GM19324 (cell line): ENCODE measurements at regions not wholly inside any gene's neighbourhood (a gene's known extent, or its start where the extent isn't known, plus 50 kb on each side); places are given as distances from the start of the nearest gene placed in this dataset.
"Not testable (repeated sequence)": the region's sequence is repeated elsewhere in the genome, so short reads cannot be mapped to it uniquely, and the experiment has no call there.

Experiments used
- ATAC-seq: cut with Tn5 transposase; IDR thresholded peaks from one replicate; pipeline ENCODE4 v1.9.1; 2021; ENCODE audit warnings: mild to moderate bottlenecking, moderate library complexity; ENCODE audit not compliant: unreplicated experiment, low FRiP score

- ATAC-seq = no peak
These were observed 258.4 kb upstream of the CCNH start for GRCh38 chr5:87671146-87671545.

GRCh38 chr5:87665166-87665565 lies 252.4 kb upstream of the CCNH start:
- ATAC-seq = no peak

- ATAC-seq = no peak
These were observed 249.2 kb upstream of the CCNH start for GRCh38 chr5:87661784-87662566.

GRCh38 chr5:87653242-87653641 lies 240.5 kb upstream of the CCNH start:
- no peak for ATAC-seq

GRCh38 chr5:87650284-87650683 lies 237.6 kb upstream of the CCNH start:
- no peak for ATAC-seq

GRCh38 chr5:87649455-87649854 lies 236.7 kb upstream of the CCNH start:
- no peak for ATAC-seq

GRCh38 chr5:87645224-87645623 lies 232.5 kb upstream of the CCNH start:
- ATAC-seq = no peak

GRCh38 chr5:87640902-87641301 lies 228.2 kb upstream of the CCNH start:
- ATAC-seq = no peak

GRCh38 chr5:87627363-87627762 lies 214.6 kb upstream of the CCNH start:
- ATAC-seq = no peak

- ATAC-seq = no peak
These were observed 195.7 kb upstream of the CCNH start for GRCh38 chr5:87608385-87608784.

GRCh38 chr5:87605663-87606062 lies 192.9 kb upstream of the CCNH start:
- ATAC-seq = no peak

- no peak for ATAC-seq
These were observed 187.0 kb upstream of the CCNH start for GRCh38 chr5:87599778-87600177.

- no peak for ATAC-seq
These were observed 185.7 kb upstream of the CCNH start for GRCh38 chr5:87598460-87598859.

- ATAC-seq = no peak
These were observed 181.8 kb upstream of the CCNH start for GRCh38 chr5:87594566-87594965.

- ATAC-seq = no peak
These were observed 176.9 kb upstream of the CCNH start for GRCh38 chr5:87589587-87589986.

- no peak for ATAC-seq
These were observed 175.6 kb upstream of the CCNH start for GRCh38 chr5:87588316-87588715.

- ATAC-seq = not testable (repeated sequence)
These were observed 171.0 kb upstream of the CCNH start for GRCh38 chr5:87583704-87584103.

- no peak for ATAC-seq
These were observed 169.4 kb upstream of the CCNH start for GRCh38 chr5:87582149-87582548.

GRCh38 chr5:87581661-87582060 lies 168.9 kb upstream of the CCNH start:
- ATAC-seq = no peak

- ATAC-seq = no peak
These were observed 166.9 kb upstream of the CCNH start for GRCh38 chr5:87579678-87580077.

- ATAC-seq = no peak
These were observed 164.1 kb upstream of the CCNH start for GRCh38 chr5:87576867-87577266.

- not testable (repeated sequence) for ATAC-seq
These were observed 163.6 kb upstream of the CCNH start for GRCh38 chr5:87576306-87576705.

GRCh38 chr5:87574106-87574505 lies 161.4 kb upstream of the CCNH start:
- ATAC-seq = no peak
